Breast epithelium (tissue), 3 donors: ENCODE measurements at regions not wholly inside any gene's neighbourhood (a gene's known extent, or its start where the extent isn't known, plus 50 kb on each side); places are given as distances from the start of the nearest gene placed in this dataset.

Source experiments
- POLR2A ChIP-seq: fragments of 450-650 bp; IDR thresholded peaks from one replicate; pipeline ENCODE4 v1.6.1; 2016; ENCODE audit warnings: antibody characterized with exemption, mild to moderate bottlenecking, moderate library complexity
- POLR2AphosphoS5 ChIP-seq, 3 donors: sonication (generic); formaldehyde crosslinking; IDR thresholded peaks; one replicate each; pipeline ENCODE4 v1.6.1; 2017; ENCODE audit warnings: antibody characterized with exemption in 3 of 3
- TF ChIP-seq, protein P1 (sequence below), 3 donors: fragments of 450-650 bp; IDR thresholded peaks; one replicate each; pipeline ENCODE4 v1.5.1; 2016 to 2017; ENCODE audit warnings: antibody characterized with exemption in 3 of 3, mild to moderate bottlenecking in 3 of 3, moderate library complexity in 3 of 3

GRCh38 chr9:106076711-106077110 lies 382.4 kb downstream of the TMEM38B start:
- TF ChIP-seq POLR2A (no peak), POLR2AphosphoS5 (IDR thresholded peaks at IDR 0.05) (no peak)
- TF ChIP-seq, protein P1, sequence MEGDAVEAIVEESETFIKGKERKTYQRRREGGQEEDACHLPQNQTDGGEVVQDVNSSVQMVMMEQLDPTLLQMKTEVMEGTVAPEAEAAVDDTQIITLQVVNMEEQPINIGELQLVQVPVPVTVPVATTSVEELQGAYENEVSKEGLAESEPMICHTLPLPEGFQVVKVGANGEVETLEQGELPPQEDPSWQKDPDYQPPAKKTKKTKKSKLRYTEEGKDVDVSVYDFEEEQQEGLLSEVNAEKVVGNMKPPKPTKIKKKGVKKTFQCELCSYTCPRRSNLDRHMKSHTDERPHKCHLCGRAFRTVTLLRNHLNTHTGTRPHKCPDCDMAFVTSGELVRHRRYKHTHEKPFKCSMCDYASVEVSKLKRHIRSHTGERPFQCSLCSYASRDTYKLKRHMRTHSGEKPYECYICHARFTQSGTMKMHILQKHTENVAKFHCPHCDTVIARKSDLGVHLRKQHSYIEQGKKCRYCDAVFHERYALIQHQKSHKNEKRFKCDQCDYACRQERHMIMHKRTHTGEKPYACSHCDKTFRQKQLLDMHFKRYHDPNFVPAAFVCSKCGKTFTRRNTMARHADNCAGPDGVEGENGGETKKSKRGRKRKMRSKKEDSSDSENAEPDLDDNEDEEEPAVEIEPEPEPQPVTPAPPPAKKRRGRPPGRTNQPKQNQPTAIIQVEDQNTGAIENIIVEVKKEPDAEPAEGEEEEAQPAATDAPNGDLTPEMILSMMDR (IDR thresholded peaks at IDR 0.05): no peak
